ENCODE measurements at regions not wholly inside any gene's neighbourhood (a gene's known extent, or its start where the extent isn't known, plus 50 kb on each side); places are given as distances from the start of the nearest gene placed in this dataset.

GRCh38 chr2:188645986-188646385 is 328.2 kb upstream of the COL3A1 start:
- Mint-ChIP-seq H3K27me3 (no peaks in the 10 kb centered on the region), H3K4me1 (no peaks in the 10 kb centered on the region), H3K9me3 (no peaks in the 10 kb centered on the region), H3K36me3 (no peaks in the 10 kb centered on the region), H3K4me3 (no peak overlapping the region), H3K27ac (no peak overlapping the region)
- no peak for DNase-seq
- CTCF ChIA-PET, result no interaction called here

GRCh38 chr2:188647430-188648070 is 326.6 kb upstream of the COL3A1 start:
- H3K27ac Mint-ChIP-seq, result no peak overlapping the region
- no peaks in the 10 kb centered on the region for H3K27me3 Mint-ChIP-seq
- no peaks in the 10 kb centered on the region for H3K4me1 Mint-ChIP-seq
- H3K4me3 Mint-ChIP-seq, result no peak overlapping the region
- CTCF ChIA-PET, result no interaction called here
- no peaks in the 10 kb centered on the region for H3K9me3 Mint-ChIP-seq
- H3K36me3 Mint-ChIP-seq, result no peaks in the 10 kb centered on the region
- DNase-seq, result no peak

GRCh38 chr2:188659656-188660406 is 314.3 kb upstream of the COL3A1 start:
- no peak overlapping the region for H3K27ac Mint-ChIP-seq
- no peaks in the 10 kb centered on the region for H3K9me3 Mint-ChIP-seq
- H3K4me3 Mint-ChIP-seq, result no peak overlapping the region
- CTCF ChIA-PET, result no interaction called here
- DNase-seq, result no peak
- H3K27me3 Mint-ChIP-seq, result no peaks in the 10 kb centered on the region
- H3K4me1 Mint-ChIP-seq, result no peaks in the 10 kb centered on the region
- H3K36me3 Mint-ChIP-seq, result no peaks in the 10 kb centered on the region

- H3K4me1 Mint-ChIP-seq, result no peaks in the 10 kb centered on the region
- no peak for DNase-seq
Observed at GRCh38 chr2:188663301-188663700, 310.9 kb upstream of the COL3A1 start.

GRCh38 chr2:188664416-188664815 is 309.8 kb upstream of the COL3A1 start:
- H3K4me3 Mint-ChIP-seq, result no peak overlapping the region
- H3K4me1 Mint-ChIP-seq, result no peaks in the 10 kb centered on the region
- no peak overlapping the region for H3K27ac Mint-ChIP-seq
- H3K9me3 Mint-ChIP-seq, result peaks cover 4% of the 10 kb centered on the region
- no peaks in the 10 kb centered on the region for H3K36me3 Mint-ChIP-seq
- no peaks in the 10 kb centered on the region for H3K27me3 Mint-ChIP-seq
- CTCF ChIA-PET, result no interaction called here
- DNase-seq, result no peak

More at GRCh38 chr2:188663301-188663700, 310.9 kb upstream of the COL3A1 start:
- CTCF ChIA-PET, result no interaction called here
- H3K4me3 Mint-ChIP-seq, result no peak overlapping the region
- no peaks in the 10 kb centered on the region for H3K27me3 Mint-ChIP-seq
- H3K27ac Mint-ChIP-seq, result no peak overlapping the region
- H3K36me3 Mint-ChIP-seq, result no peaks in the 10 kb centered on the region
- no peaks in the 10 kb centered on the region for H3K9me3 Mint-ChIP-seq

- no peak overlapping the region for H3K4me3 Mint-ChIP-seq
- no peak overlapping the region for H3K27ac Mint-ChIP-seq
- H3K27me3 Mint-ChIP-seq, result no peaks in the 10 kb centered on the region
- H3K36me3 Mint-ChIP-seq, result no peaks in the 10 kb centered on the region
- H3K4me1 Mint-ChIP-seq, result no peaks in the 10 kb centered on the region
- CTCF ChIA-PET, result no interaction called here
- H3K9me3 Mint-ChIP-seq, result peaks cover 4% of the 10 kb centered on the region
- DNase-seq, result no peak
Observed at GRCh38 chr2:188664951-188665595, 309.1 kb upstream of the COL3A1 start.

GRCh38 chr2:188665727-188666304 is 308.4 kb upstream of the COL3A1 start:
- no peaks in the 10 kb centered on the region for H3K4me1 Mint-ChIP-seq
- no peaks in the 10 kb centered on the region for H3K36me3 Mint-ChIP-seq
- no peak overlapping the region for H3K27ac Mint-ChIP-seq
- H3K4me3 Mint-ChIP-seq, result no peak overlapping the region
- DNase-seq, result no peak
- H3K9me3 Mint-ChIP-seq, result peaks cover 4% of the 10 kb centered on the region
- no peaks in the 10 kb centered on the region for H3K27me3 Mint-ChIP-seq
- CTCF ChIA-PET, result no interaction called here

GRCh38 chr2:188666503-188666902 is 307.7 kb upstream of the COL3A1 start:
- Mint-ChIP-seq H3K4me1 (no peaks in the 10 kb centered on the region), H3K4me3 (no peak overlapping the region), H3K9me3 (peaks cover 4% of the 10 kb centered on the region), H3K36me3 (no peaks in the 10 kb centered on the region), H3K27me3 (no peaks in the 10 kb centered on the region), H3K27ac (no peak overlapping the region)
- CTCF ChIA-PET, result no interaction called here
- no peak for DNase-seq

- H3K27ac Mint-ChIP-seq, result no peak overlapping the region
- CTCF ChIA-PET, result no interaction called here
- peaks cover 4% of the 10 kb centered on the region for H3K9me3 Mint-ChIP-seq
- no peak overlapping the region for H3K4me3 Mint-ChIP-seq
- H3K36me3 Mint-ChIP-seq, result no peaks in the 10 kb centered on the region
- no peaks in the 10 kb centered on the region for H3K27me3 Mint-ChIP-seq
- H3K4me1 Mint-ChIP-seq, result no peaks in the 10 kb centered on the region
- no peak for DNase-seq
Observed at GRCh38 chr2:188668017-188668680, 306.0 kb upstream of the COL3A1 start.

- Mint-ChIP-seq H3K27me3 (no peaks in the 10 kb centered on the region), H3K27ac (no peak overlapping the region), H3K4me3 (no peak overlapping the region), H3K9me3 (no peaks in the 10 kb centered on the region), H3K36me3 (no peaks in the 10 kb centered on the region), H3K4me1 (no peaks in the 10 kb centered on the region)
- DNase-seq, result no peak
- CTCF ChIA-PET, result no interaction called here
Observed at GRCh38 chr2:188675391-188676009, 298.7 kb upstream of the COL3A1 start.

GRCh38 chr2:188676010-188676400 is 298.2 kb upstream of the COL3A1 start:
- Mint-ChIP-seq H3K36me3 (no peaks in the 10 kb centered on the region), H3K4me1 (no peaks in the 10 kb centered on the region), H3K27me3 (no peaks in the 10 kb centered on the region), H3K9me3 (no peaks in the 10 kb centered on the region), H3K4me3 (no peak overlapping the region), H3K27ac (no peak overlapping the region)
- CTCF ChIA-PET, result no interaction called here
- DNase-seq, result no peak

GRCh38 chr2:188677142-188677541 is 297.0 kb upstream of the COL3A1 start:
- H3K36me3 Mint-ChIP-seq, result no peaks in the 10 kb centered on the region
- no peaks in the 10 kb centered on the region for H3K4me1 Mint-ChIP-seq
- CTCF ChIA-PET, result no interaction called here
- DNase-seq, result no peak
- H3K27ac Mint-ChIP-seq, result no peak overlapping the region
- no peaks in the 10 kb centered on the region for H3K27me3 Mint-ChIP-seq
- no peaks in the 10 kb centered on the region for H3K9me3 Mint-ChIP-seq
- no peak overlapping the region for H3K4me3 Mint-ChIP-seq

- Mint-ChIP-seq H3K4me1 (no peaks in the 10 kb centered on the region), H3K9me3 (no peaks in the 10 kb centered on the region), H3K4me3 (no peak overlapping the region), H3K27me3 (no peaks in the 10 kb centered on the region), H3K36me3 (no peaks in the 10 kb centered on the region), H3K27ac (no peak overlapping the region)
- CTCF ChIA-PET, result no interaction called here
- DNase-seq, result no peak
Observed at GRCh38 chr2:188678882-188679281, 295.3 kb upstream of the COL3A1 start.

- H3K4me1 Mint-ChIP-seq, result no peaks in the 10 kb centered on the region
- H3K27ac Mint-ChIP-seq, result no peak overlapping the region
- CTCF ChIA-PET, result no interaction called here
- no peaks in the 10 kb centered on the region for H3K27me3 Mint-ChIP-seq
- H3K4me3 Mint-ChIP-seq, result no peak overlapping the region
- no peaks in the 10 kb centered on the region for H3K36me3 Mint-ChIP-seq
- no peak for DNase-seq
- H3K9me3 Mint-ChIP-seq, result no peaks in the 10 kb centered on the region
Observed at GRCh38 chr2:188682838-188683237, 291.3 kb upstream of the COL3A1 start.

Data from activated naive CD4-positive, alpha-beta T cell treated with anti-CD3 and anti-CD28 coated beads, Interleukin-2, amount 10 ng/mL, durations not matched to agents 7 days and 5 days (primary cell).